ENCODE measurements at regions not wholly inside any gene's neighbourhood (a gene's known extent, or its start where the extent isn't known, plus 50 kb on each side); places are given as distances from the start of the nearest gene placed in this dataset.

- no peak for TF ChIP-seq CTCF (IDR thresholded peaks at IDR 0.05)
- no peak for TF ChIP-seq POLR2A (IDR thresholded peaks at IDR 0.05; ENCODE audit: low read depth)
Observed at GRCh38 chr6:126890055-126890454, 228.4 kb upstream of the RSPO3 start.
